SU-DHL-6 (cell line): ENCODE measurements at regions not wholly inside any gene's neighbourhood (a gene's known extent, or its start where the extent isn't known, plus 50 kb on each side); places are given as distances from the start of the nearest gene placed in this dataset.

Source experiments
- H2AFZ ChIP-seq: fragments of 200-600 bp; sonication (generic); 2 replicates; pipeline ENCODE4 v1.6.1; 2014; ENCODE audit warnings: low read depth, mild to moderate bottlenecking, moderate library complexity, mixed read lengths, antibody characterized with exemption, low read length; ENCODE audit not compliant: severe bottlenecking
- H3F3A ChIP-seq: fragments of 200-600 bp; shearing (Covaris generic); 2 replicates; pipeline ENCODE4 v1.6.0; 2016; ENCODE audit warnings: antibody characterized with exemption, mild to moderate bottlenecking; ENCODE audit not compliant: insufficient read depth
- H3K27ac ChIP-seq: fragments of 200-600 bp; sonication (generic); 2 replicates; pipeline ENCODE4 v1.5.1; 2016; ENCODE audit warnings: low read depth, mild to moderate bottlenecking, low read length, moderate library complexity, mixed read lengths
- H3K27me3 ChIP-seq: fragments of 200-600 bp; sonication (generic), shearing (Covaris generic); 2 replicates; pipeline ENCODE4 v1.6.0; 2014; ENCODE audit warnings: mild to moderate bottlenecking, low read length
- H3K36me3 ChIP-seq: fragments of 200-600 bp; sonication (generic); 2 replicates; pipeline ENCODE4 v1.6.1; 2014; ENCODE audit warnings: mild to moderate bottlenecking, low read length, mixed read lengths
- H3K4me2 ChIP-seq: fragments of 300-600, 200-600 bp; shearing (Covaris generic), sonication (generic); 2 replicates; pipeline ENCODE4 v1.6.0; 2014; ENCODE audit warnings: low read length, low read depth, mild to moderate bottlenecking; ENCODE audit not compliant: poor library complexity, severe bottlenecking
- H3K4me3 ChIP-seq: fragments of 200-600 bp; sonication (generic); 2 replicates; pipeline ENCODE4 v1.5.1; 2014; ENCODE audit warnings: antibody characterized with exemption, low read length, mild to moderate bottlenecking, mixed read lengths; ENCODE audit not compliant: insufficient read depth, poor library complexity, severe bottlenecking
- H3K79me2 ChIP-seq: fragments of 200-600 bp; sonication (generic); 2 replicates; pipeline ENCODE4 v1.6.1; 2014; ENCODE audit warnings: mild to moderate bottlenecking, low read length, moderate library complexity; ENCODE audit not compliant: insufficient read depth
- H3K9ac ChIP-seq: fragments of 200-600 bp; sonication (generic); 2 replicates; pipeline ENCODE4 v1.7.0; 2014; ENCODE audit warnings: mild to moderate bottlenecking, low read length
- H3K9me2 ChIP-seq: fragments of 200-600 bp; sonication (generic); replicated peaks from 2 replicates; pipeline ENCODE4 v1.6.1; 2014; ENCODE audit warnings: low read length; ENCODE audit not compliant: insufficient read depth
- H3K9me3 ChIP-seq: fragments of 200-600 bp; sonication (generic); 2 replicates; pipeline ENCODE4 v1.6.1; 2014; ENCODE audit warnings: low read length, mixed read lengths; ENCODE audit not compliant: insufficient read depth
- H4K20me1 ChIP-seq: fragments of 200-600 bp; sonication (generic); 2 replicates; pipeline ENCODE4 v1.6.1; 2014; ENCODE audit warnings: low read depth, mild to moderate bottlenecking, antibody characterized with exemption, low read length, moderate library complexity, mixed read lengths
- CTCF ChIP-seq: fragments of 200-600 bp; sonication (generic); IDR thresholded peaks from one replicate; pipeline ENCODE4 v1.5.1; 2017; ENCODE audit warnings: antibody characterized with exemption, mild to moderate bottlenecking, low read length, moderate library complexity; ENCODE audit not compliant: insufficient read depth, poor library complexity, severe bottlenecking
- EZH2phosphoT487 ChIP-seq: fragments of 200-600 bp; sonication (generic), shearing (Covaris generic); conservative IDR thresholded peaks from 2 replicates; pipeline ENCODE4 v1.6.1; 2018; ENCODE audit warnings: mild to moderate bottlenecking, antibody characterized with exemption, low read length, moderate library complexity, mixed read lengths

GRCh38 chr14:76924371-76925096 lies 98.3 kb downstream of the LRRC74A start:
- H3K4me3 ChIP-seq: no peak overlapping the region
- H3K79me2 ChIP-seq: no peaks in the 10 kb centered on the region
- H3K27ac ChIP-seq: no peak overlapping the region
- TF ChIP-seq CTCF (no peak), EZH2phosphoT487 (no peak)
- no peaks in the 10 kb centered on the region for H3K9me2 ChIP-seq
- no peaks in the 10 kb centered on the region for H3K36me3 ChIP-seq
- no peaks in the 10 kb centered on the region for H3K9me3 ChIP-seq
- H4K20me1 ChIP-seq: no peaks in the 10 kb centered on the region
- no peaks in the 10 kb centered on the region for H3F3A ChIP-seq
- H3K4me2 ChIP-seq: no peak overlapping the region
- no peak overlapping the region for H3K9ac ChIP-seq
- H3K27me3 ChIP-seq: no peaks in the 10 kb centered on the region
- H2AFZ ChIP-seq: no peak overlapping the region

GRCh38 chr14:76923431-76924370 lies 97.5 kb downstream of the LRRC74A start:
- Histone ChIP-seq H2AFZ (no peak overlapping the region), H3K4me3 (no peak overlapping the region)

GRCh38 chr14:76922584-76922983 lies 96.4 kb downstream of the LRRC74A start:
- Histone ChIP-seq H3K9me2 (no peaks in the 10 kb centered on the region), H3K27ac (no peak overlapping the region), H3K9ac (no peak overlapping the region), H3K9me3 (no peaks in the 10 kb centered on the region), H3K27me3 (no peaks in the 10 kb centered on the region), H3F3A (no peaks in the 10 kb centered on the region), H3K36me3 (no peaks in the 10 kb centered on the region), H4K20me1 (no peaks in the 10 kb centered on the region), H3K4me3 (no peak overlapping the region), H2AFZ (no peak overlapping the region), H3K79me2 (no peaks in the 10 kb centered on the region), H3K4me2 (no peak overlapping the region)
- TF ChIP-seq EZH2phosphoT487 (no peak), CTCF (no peak)

More at GRCh38 chr14:76923431-76924370, 97.5 kb downstream of the LRRC74A start:
- H3K9ac ChIP-seq: no peak overlapping the region
- no peaks in the 10 kb centered on the region for H3F3A ChIP-seq
- H3K27me3 ChIP-seq: no peaks in the 10 kb centered on the region
- H3K4me2 ChIP-seq: no peak overlapping the region
- TF ChIP-seq EZH2phosphoT487: no peak
- H4K20me1 ChIP-seq: no peaks in the 10 kb centered on the region
- no peaks in the 10 kb centered on the region for H3K9me3 ChIP-seq
- no peak overlapping the region for H3K27ac ChIP-seq
- H3K36me3 ChIP-seq: no peaks in the 10 kb centered on the region
- H3K79me2 ChIP-seq: no peaks in the 10 kb centered on the region
- no peaks in the 10 kb centered on the region for H3K9me2 ChIP-seq
